HepG2 (cell line): ENCODE measurements at regions not wholly inside any gene's neighbourhood (a gene's known extent, or its start where the extent isn't known, plus 50 kb on each side); places are given as distances from the start of the nearest gene placed in this dataset.

Experiments
- ATAC-seq: fragments of 200-7000 bp; cut with Tn5 transposase; 3 replicates; pipeline ENCODE4 v1.9.1; 2020; ENCODE audit warnings: mild to moderate bottlenecking, moderate library complexity
- BruUV-seq: library from RNA; stranded (reverse); fragments of 400-500 nt; replicated peaks from 2 replicates; lab custom pipeline; 2021; lab: Mats Ljungman, UMichigan
- CTCF ChIA-PET: fragments of 300-600 bp; formaldehyde crosslinking; extraction: SDS; loops from one replicate; lab custom pipeline; 2021; ENCODE audit warnings: low total read pairs, inconsistent platforms, low intra/inter-chr PET ratio; lab: Yijun Ruan, JAX
- POLR2A ChIA-PET: fragments of 350-600 bp; sonication (Branson Sonifier 250); formaldehyde crosslinking; loops from one replicate; lab custom pipeline; 2020; ENCODE audit warnings: antibody characterized with exemption, inconsistent platforms; lab: Yijun Ruan, JAX
- DNase-seq: peaks from one replicate; pipeline ENCODE4 v3.0.0-alpha.2; 2015; ENCODE audit warnings: low spot score
- FAIRE-seq: peaks from 3 replicates; lab custom pipeline; 2011; peaks lifted over from hg19 to GRCh38; lab: Jason Lieb, UNC
- H2AFZ ChIP-seq: one replicate; pipeline ENCODE4 v1.6.1; 2011; ENCODE audit warnings: low read length, inconsistent platforms
- H3K27ac ChIP-seq: fragments of 300-600 bp; 3 replicates; pipeline ENCODE4 v1.8.0; 2011; ENCODE audit warnings: mixed run types, mild to moderate bottlenecking, mixed read lengths, low read length, inconsistent platforms; ENCODE audit not compliant: insufficient read depth; ENCODE audit errors: extremely low read length
- H3K27me3 ChIP-seq, 2 experiments: fragments of 200-600 bp in 1 of 2; 2 replicates in 1 of 2; 3 replicates in 1 of 2; pipeline versions ENCODE4 v1.6.0 to v1.8.0; 2011; ENCODE audit warnings: low read length in 2 of 2, mild to moderate bottlenecking in 2 of 2, moderate library complexity in 2 of 2, inconsistent platforms in 1 of 2; ENCODE audit not compliant: insufficient read depth in 2 of 2, control insufficient read depth in 1 of 2
- H3K36me3 ChIP-seq, 2 experiments: fragments of 200-600 bp in 1 of 2; replicated peaks in 1 of 2; 2 replicates in 1 of 2; 3 replicates in 1 of 2; pipeline versions ENCODE4 v1.5.1 to v1.8.0; 2011; ENCODE audit warnings: low read length in 2 of 2, inconsistent platforms in 1 of 2; ENCODE audit not compliant: insufficient read depth in 2 of 2, control insufficient read depth in 1 of 2
- H3K4me1 ChIP-seq: 2 replicates; pipeline ENCODE4 v1.5.1; 2012; ENCODE audit warnings: low read length, inconsistent platforms; ENCODE audit not compliant: insufficient read depth
- H3K4me2 ChIP-seq: 2 replicates; pipeline ENCODE4 v1.6.0; 2011; ENCODE audit warnings: low read depth, low read length, inconsistent platforms
- H3K4me3 ChIP-seq, 3 experiments: fragments of 200-600 bp in 1 of 3; sonication (generic), shearing (Covaris generic) in 1 of 3; replicated peaks in 1 of 3; 2 replicates each; pipeline ENCODE4 v1.5.1; 2011 to 2016; ENCODE audit warnings: low read length in 3 of 3, inconsistent platforms in 2 of 3, low read depth in 2 of 3, mild to moderate bottlenecking in 2 of 3, control low read depth in 1 of 3, mixed read lengths in 1 of 3; ENCODE audit not compliant: insufficient read depth in 1 of 3
- H3K79me2 ChIP-seq: one replicate; pipeline ENCODE4 v1.6.1; 2011; ENCODE audit warnings: low read length, inconsistent platforms; ENCODE audit not compliant: insufficient read depth
- H3K9ac ChIP-seq: 2 replicates; pipeline ENCODE4 v1.6.0; 2011; ENCODE audit warnings: mild to moderate bottlenecking, low read depth, low read length, inconsistent platforms; ENCODE audit not compliant: insufficient read depth
- H3K9me3 ChIP-seq: 2 replicates; pipeline ENCODE4 v1.5.1; 2012; ENCODE audit warnings: mild to moderate bottlenecking, low read length
- H4K20me1 ChIP-seq: 2 replicates; pipeline ENCODE4 v1.6.0; 2011; ENCODE audit warnings: inconsistent platforms, mild to moderate bottlenecking, low read length, moderate library complexity; ENCODE audit not compliant: insufficient read depth
- AKAP8 ChIP-seq: sonication (generic); formaldehyde crosslinking; IDR thresholded peaks from 2 replicates; pipeline ENCODE4 v1.5.1; 2020; ENCODE audit warnings: mild to moderate bottlenecking, missing genetic modification reagents
- CBX5 ChIP-seq: sonication (generic); formaldehyde crosslinking; IDR thresholded peaks from 2 replicates; pipeline ENCODE4 v1.4.0; 2020; ENCODE audit warnings: missing genetic modification reagents, borderline replicate concordance
- GABPB1 ChIP-seq: IDR thresholded peaks from 2 replicates; pipeline ENCODE4 v1.6.1; 2016; ENCODE audit warnings: mild to moderate bottlenecking, missing genetic modification reagents, moderate library complexity, missing compliant biosample characterization
- MAX ChIP-seq: IDR thresholded peaks from 2 replicates; pipeline ENCODE4 v1.6.1; 2012; ENCODE audit warnings: inconsistent platforms
- STAT5B ChIP-seq: sonication (generic); formaldehyde crosslinking; IDR thresholded peaks from 2 replicates; pipeline ENCODE4 v1.4.0; 2020; ENCODE audit warnings: missing genetic modification reagents
- TBX3 ChIP-seq: fragments of 450-650 bp; IDR thresholded peaks from 2 replicates; pipeline ENCODE4 v1.6.1; 2017; ENCODE audit warnings: antibody characterized with exemption, mild to moderate bottlenecking, inconsistent platforms, borderline replicate concordance
- TCF7L2 ChIP-seq: IDR thresholded peaks from 2 replicates; pipeline ENCODE4 v1.6.1; 2011; ENCODE audit warnings: mild to moderate bottlenecking, low read depth, low read length, moderate library complexity
- TEAD2 ChIP-seq: sonication (generic); formaldehyde crosslinking; IDR thresholded peaks from 2 replicates; pipeline ENCODE4 v1.9.0; 2021; ENCODE audit warnings: missing genetic modification reagents
- U2AF2 ChIP-seq: fragments of 200-400 bp; formaldehyde crosslinking; IDR thresholded peaks from 2 replicates; pipeline ENCODE4 v1.6.1; 2017; ENCODE audit warnings: low read depth, mild to moderate bottlenecking, low read length
- UBTF ChIP-seq: sonication (generic); formaldehyde crosslinking; IDR thresholded peaks from 2 replicates; pipeline ENCODE4 v1.4.0; 2020; ENCODE audit warnings: mild to moderate bottlenecking, missing genetic modification reagents
- ZBTB25 ChIP-seq: IDR thresholded peaks from 2 replicates; pipeline ENCODE4 v1.6.1; 2018; ENCODE audit warnings: missing genetic modification reagents
- ZC3H13 ChIP-seq: sonication (generic); formaldehyde crosslinking; IDR thresholded peaks from 2 replicates; pipeline ENCODE4 v1.8.1; 2023; ENCODE audit warnings: mild to moderate bottlenecking, missing genetic modification reagents, moderate library complexity
- ZNF414 ChIP-seq: sonication (generic); formaldehyde crosslinking; IDR thresholded peaks from 2 replicates; pipeline ENCODE4 v1.5.0; 2020; ENCODE audit warnings: missing genetic modification reagents
- ZNF550 ChIP-seq: sonication (generic); formaldehyde crosslinking; IDR thresholded peaks from 2 replicates; pipeline ENCODE4 v1.4.0; 2020; ENCODE audit warnings: mild to moderate bottlenecking, missing genetic modification reagents, borderline replicate concordance
- ZNF614 ChIP-seq: IDR thresholded peaks from 2 replicates; pipeline ENCODE4 v1.6.1; 2018; ENCODE audit warnings: missing biosample characterization, missing genetic modification reagents, inconsistent platforms, borderline replicate concordance
- ZNF749 ChIP-seq: sonication (generic); formaldehyde crosslinking; IDR thresholded peaks from 2 replicates; pipeline ENCODE4 v1.8.0; 2022; ENCODE audit warnings: mild to moderate bottlenecking, missing genetic modification reagents, moderate library complexity, borderline replicate concordance
- ZNF776 ChIP-seq: sonication (generic); formaldehyde crosslinking; IDR thresholded peaks from 2 replicates; pipeline ENCODE4 v1.4.0; 2020; ENCODE audit warnings: mild to moderate bottlenecking, missing genetic modification reagents
- WGBS: methylation state at CpG from one replicate; pipeline ENCODE4 v1.1.6; 2017; ENCODE audit warnings: low lambda C conversion rate; 5-methylcytosine and 5-hydroxymethylcytosine counted together
- in situ Hi-C: cut with HindIII; loops from 2 replicates; pipeline ENCODE4 v1.10.0; 2017; ENCODE audit warnings: low pct_unique_long_range_greater_than_20kb; ENCODE audit not compliant: extremely low pct_ligation_motif_present
- intact Hi-C: fragments of 100-400 bp; cut with micrococcal nuclease; formaldehyde crosslinking; loops from one replicate; pipeline ENCODE4 v1.10.0; 2022; ENCODE audit not compliant: unreplicated experiment

GRCh38 chr14:26905229-26905628, 307.4 kb upstream of the NOVA1 start:
- no peaks in the 10 kb centered on the region for H3K4me1 ChIP-seq
- ATAC-seq (no peak), DNase-seq (no peak), FAIRE-seq (no peak)
- TF ChIP-seq ZNF749 (CRISPR knock-in tag): no peak
- no peak overlapping the region for H3K27ac ChIP-seq
- BruUV-seq: no TSS peak
- no peak overlapping the region for H3K9ac ChIP-seq
- ChIA-PET POLR2A (no interaction called here), CTCF (no interaction called here)
- no peaks in the 10 kb centered on the region for H3K27me3 ChIP-seq
- no peak overlapping the region for H3K4me2 ChIP-seq
- WGBS: 4% methylated on average over 3 of the region's 3 CpGs
- no peaks in the 10 kb centered on the region for H3K36me3 ChIP-seq
- intact Hi-C loops (no loop called here), in situ Hi-C loops (no loop called here)
- no peak overlapping the region for H2AFZ ChIP-seq
- H3K79me2 ChIP-seq: no peaks in the 10 kb centered on the region
- no peaks in the 10 kb centered on the region for H4K20me1 ChIP-seq
- H3K4me3 ChIP-seq: no peak overlapping the region
- H3K9me3 ChIP-seq: peaks cover 79% of the 10 kb centered on the region

- H3K27me3 ChIP-seq: no peaks in the 10 kb centered on the region
- CTCF ChIA-PET: no interaction called here
- POLR2A ChIA-PET: no interaction called here
- no peaks in the 10 kb centered on the region for H3K4me1 ChIP-seq
- no peak overlapping the region for H3K9ac ChIP-seq
- intact Hi-C loops: no loop called here
- H2AFZ ChIP-seq: no peak overlapping the region
- H3K36me3 ChIP-seq: no peaks in the 10 kb centered on the region
- H3K4me2 ChIP-seq: no peak overlapping the region
- ATAC-seq (no peak), FAIRE-seq (no peak), DNase-seq (no peak)
- no peaks in the 10 kb centered on the region for H3K79me2 ChIP-seq
- in situ Hi-C loops: no loop called here
- no TSS peak for BruUV-seq
- H3K9me3 ChIP-seq: peaks cover 75% of the 10 kb centered on the region
- no peak overlapping the region for H3K4me3 ChIP-seq
- no peak overlapping the region for H3K27ac ChIP-seq
- H4K20me1 ChIP-seq: no peaks in the 10 kb centered on the region
- no peak for TF ChIP-seq ZNF614 (CRISPR knock-in tag)
- TF ChIP-seq ZNF414 (CRISPR knock-in tag): no peak
- TF ChIP-seq U2AF2: no peak
- TF ChIP-seq AKAP8 (CRISPR knock-in tag): no peak
- TF ChIP-seq TCF7L2: no peak
- TF ChIP-seq CBX5 (CRISPR knock-in tag): no peak
- TF ChIP-seq TBX3: no peak
- TF ChIP-seq ZC3H13 (CRISPR knock-in tag): no peak
- no peak for TF ChIP-seq GABPB1
- TF ChIP-seq STAT5B: no peak
- no peak for TF ChIP-seq ZNF550 (CRISPR knock-in tag)
- TF ChIP-seq ZNF776 (CRISPR knock-in tag): no peak
- no peak for TF ChIP-seq MAX
- no peak for TF ChIP-seq ZBTB25 (CRISPR knock-in tag)
- TF ChIP-seq TEAD2 (CRISPR knock-in tag): no peak
- TF ChIP-seq UBTF (CRISPR knock-in tag): no peak
Observed at GRCh38 chr14:26913786-26914185, 316.0 kb upstream of the NOVA1 start.
